ENCODE measurements at regions not wholly inside any gene's neighbourhood (a gene's known extent, or its start where the extent isn't known, plus 50 kb on each side); places are given as distances from the start of the nearest gene placed in this dataset.

DNA sequence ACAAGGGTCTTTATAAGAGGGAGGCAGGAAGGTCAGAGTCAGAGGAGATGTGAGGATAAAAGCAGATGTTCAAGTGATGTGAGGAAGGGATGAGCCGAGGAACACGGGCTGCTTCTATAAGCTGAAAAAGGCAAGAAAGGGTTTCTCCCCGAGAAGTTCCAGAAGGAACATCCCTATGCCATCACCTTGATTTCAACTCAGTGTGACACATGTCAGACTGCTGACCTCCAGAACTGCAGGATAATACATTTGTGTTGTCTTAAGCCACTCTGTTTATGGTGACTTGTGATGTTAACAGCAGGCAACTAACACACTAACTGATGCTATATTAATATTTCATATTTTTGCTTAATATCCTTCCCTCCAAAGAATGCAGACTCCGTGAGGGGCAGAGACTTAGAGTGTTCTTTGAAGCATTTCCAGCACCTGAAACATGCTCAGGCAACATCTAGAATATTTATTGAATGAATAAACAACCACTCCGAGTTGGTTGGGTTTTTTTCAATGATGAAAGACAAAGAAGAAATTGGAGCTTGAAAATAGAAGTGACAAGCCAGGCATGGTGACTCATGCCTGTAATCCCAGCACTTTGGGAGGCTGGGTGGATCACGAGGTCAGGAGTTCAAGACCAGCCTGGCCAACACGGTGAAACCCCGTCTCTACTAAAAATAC lies 77.6 kb upstream of the ADRA1B start:
- Histone ChIP-seq H3K36me3 (no peaks in the 10 kb centered on the region), H3K27me3 (peaks cover 11% of the 10 kb centered on the region), H3K9me3 (no peaks in the 10 kb centered on the region), H3K4me3 (ENCODE audit: low read depth in 1 of 2, low read length in 1 of 2) (no peak overlapping the region), H3K27ac (no peak overlapping the region), H3K4me1 (ENCODE audit: control insufficient read depth in 1 of 2, insufficient read depth in 1 of 2, low read depth in 1 of 2, low read length in 1 of 2) (no peaks in the 10 kb centered on the region)
- TF ChIP-seq, protein P1, sequence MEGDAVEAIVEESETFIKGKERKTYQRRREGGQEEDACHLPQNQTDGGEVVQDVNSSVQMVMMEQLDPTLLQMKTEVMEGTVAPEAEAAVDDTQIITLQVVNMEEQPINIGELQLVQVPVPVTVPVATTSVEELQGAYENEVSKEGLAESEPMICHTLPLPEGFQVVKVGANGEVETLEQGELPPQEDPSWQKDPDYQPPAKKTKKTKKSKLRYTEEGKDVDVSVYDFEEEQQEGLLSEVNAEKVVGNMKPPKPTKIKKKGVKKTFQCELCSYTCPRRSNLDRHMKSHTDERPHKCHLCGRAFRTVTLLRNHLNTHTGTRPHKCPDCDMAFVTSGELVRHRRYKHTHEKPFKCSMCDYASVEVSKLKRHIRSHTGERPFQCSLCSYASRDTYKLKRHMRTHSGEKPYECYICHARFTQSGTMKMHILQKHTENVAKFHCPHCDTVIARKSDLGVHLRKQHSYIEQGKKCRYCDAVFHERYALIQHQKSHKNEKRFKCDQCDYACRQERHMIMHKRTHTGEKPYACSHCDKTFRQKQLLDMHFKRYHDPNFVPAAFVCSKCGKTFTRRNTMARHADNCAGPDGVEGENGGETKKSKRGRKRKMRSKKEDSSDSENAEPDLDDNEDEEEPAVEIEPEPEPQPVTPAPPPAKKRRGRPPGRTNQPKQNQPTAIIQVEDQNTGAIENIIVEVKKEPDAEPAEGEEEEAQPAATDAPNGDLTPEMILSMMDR (IDR thresholded peaks at IDR 0.05), result no peak

DNA sequence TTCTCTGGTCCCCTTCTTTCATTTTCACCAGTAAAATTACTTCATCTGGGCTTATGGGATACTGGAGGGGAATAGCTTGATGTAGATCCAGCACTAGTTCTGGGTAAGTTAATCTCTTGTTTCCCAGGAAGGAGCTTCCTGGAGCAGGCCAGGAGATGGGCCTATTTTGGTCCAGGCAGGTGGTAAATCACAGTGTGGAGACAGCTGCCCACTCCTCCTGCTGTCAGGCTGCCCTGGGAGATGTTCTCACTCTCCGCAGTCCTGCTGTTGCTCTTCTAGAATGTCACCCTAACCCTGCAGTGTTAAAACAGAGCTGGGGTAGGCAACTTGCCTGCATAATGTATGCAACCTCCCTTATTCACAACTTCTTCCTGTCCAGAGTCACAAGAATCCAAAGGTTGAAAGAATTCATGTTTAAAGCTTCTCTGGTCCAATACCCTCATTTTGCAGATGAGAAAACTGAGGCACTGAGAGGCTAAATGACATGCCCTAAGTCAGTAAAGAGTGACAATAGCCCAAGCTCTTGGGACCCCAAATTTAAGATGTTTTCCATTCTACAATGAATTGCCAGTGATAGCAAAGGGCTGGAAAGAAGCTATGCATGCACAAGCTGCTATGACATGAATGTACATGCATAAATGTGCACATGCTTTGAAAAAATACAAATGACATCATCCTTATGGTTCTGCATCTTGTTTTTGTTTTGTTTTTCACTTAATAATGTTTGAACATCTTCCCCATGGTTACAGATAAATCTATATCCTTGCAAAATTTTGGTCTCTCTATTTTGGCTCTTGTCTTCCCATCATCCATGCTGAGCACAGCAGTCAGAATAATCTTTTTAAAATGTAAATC lies 71.8 kb upstream of the ADRA1B start:
- Histone ChIP-seq H3K36me3 (no peaks in the 10 kb centered on the region), H3K9me3 (no peaks in the 10 kb centered on the region), H3K4me1 (ENCODE audit: control insufficient read depth in 1 of 2, insufficient read depth in 1 of 2, low read depth in 1 of 2, low read length in 1 of 2) (no peaks in the 10 kb centered on the region), H3K4me3 (ENCODE audit: low read depth in 1 of 2, low read length in 1 of 2) (no peak overlapping the region), H3K27me3 (peaks cover 9% of the 10 kb centered on the region), H3K27ac (no peak overlapping the region)
- TF ChIP-seq, protein P1 (IDR thresholded peaks at IDR 0.05), result no peak

DNA sequence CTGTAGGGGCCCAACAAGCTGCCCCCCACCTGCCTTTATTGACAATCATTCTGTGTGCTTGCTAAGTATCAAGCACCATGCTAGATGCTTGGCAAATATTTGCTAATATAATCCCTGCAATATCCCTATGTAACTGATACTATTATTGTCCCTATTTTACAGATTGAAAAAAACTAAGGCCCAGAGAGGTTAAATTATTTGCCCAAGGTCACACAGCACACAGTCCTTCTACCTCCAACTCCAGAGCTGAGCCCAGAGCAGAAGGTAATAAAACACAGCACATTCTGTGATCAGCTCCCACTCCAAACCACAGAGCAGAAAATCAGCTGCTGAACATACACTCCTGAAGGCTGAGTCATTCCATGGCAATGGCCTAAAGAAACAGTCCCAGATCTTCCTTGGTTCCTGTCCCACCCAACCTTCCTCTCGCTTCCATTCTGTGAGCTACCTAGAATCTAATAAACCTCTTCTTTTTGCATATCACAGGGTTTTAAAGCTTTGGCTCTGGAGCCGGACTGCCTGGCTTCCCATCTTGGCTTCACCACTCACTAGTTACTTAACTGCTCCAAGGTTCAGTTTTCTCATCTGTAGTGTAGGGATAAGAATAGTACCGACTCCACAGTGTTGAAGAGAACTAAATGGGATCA lies 66.7 kb upstream of the ADRA1B start:
- TF ChIP-seq, protein P1 (IDR thresholded peaks at IDR 0.05), result no peak
- no peaks in the 10 kb centered on the region for H3K36me3 ChIP-seq
- no peak overlapping the region for H3K4me3 ChIP-seq (ENCODE audit: low read depth in 1 of 2, low read length in 1 of 2)
- no peaks in the 10 kb centered on the region for H3K4me1 ChIP-seq (ENCODE audit: control insufficient read depth in 1 of 2, insufficient read depth in 1 of 2, low read depth in 1 of 2, low read length in 1 of 2)
- peaks cover 6% of the 10 kb centered on the region for H3K27me3 ChIP-seq
- H3K27ac ChIP-seq, result no peak overlapping the region
- H3K9me3 ChIP-seq, result no peaks in the 10 kb centered on the region

DNA sequence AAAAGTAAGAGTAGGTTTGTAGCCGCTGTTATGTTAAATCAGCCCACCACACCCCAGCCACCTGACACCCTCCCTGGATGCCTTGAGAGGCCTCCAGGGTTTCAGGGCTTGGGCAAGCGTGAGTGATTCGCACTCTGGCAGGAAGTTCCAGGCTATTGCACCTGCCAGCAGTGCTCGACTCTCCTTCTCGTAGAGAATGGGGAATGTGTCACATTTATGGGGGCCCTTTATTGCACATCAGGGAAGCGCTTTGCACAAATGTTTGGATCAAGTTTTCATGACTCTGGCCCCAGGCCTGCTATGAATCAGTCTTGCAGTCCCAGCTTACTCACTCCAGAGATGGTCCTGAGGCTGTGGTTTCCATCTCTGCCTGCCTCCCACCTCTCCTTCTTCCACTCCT lies 66.1 kb upstream of the ADRA1B start:
- no peak overlapping the region for H3K27ac ChIP-seq
- H3K9me3 ChIP-seq, result no peaks in the 10 kb centered on the region
- no peak overlapping the region for H3K4me3 ChIP-seq (ENCODE audit: low read depth in 1 of 2, low read length in 1 of 2)
- peaks cover 10% of the 10 kb centered on the region for H3K27me3 ChIP-seq
- H3K36me3 ChIP-seq, result no peaks in the 10 kb centered on the region
- TF ChIP-seq, protein P1 (IDR thresholded peaks at IDR 0.05), result no peak
- H3K4me1 ChIP-seq (ENCODE audit: control insufficient read depth in 1 of 2, insufficient read depth in 1 of 2, low read depth in 1 of 2, low read length in 1 of 2), result no peaks in the 10 kb centered on the region

DNA sequence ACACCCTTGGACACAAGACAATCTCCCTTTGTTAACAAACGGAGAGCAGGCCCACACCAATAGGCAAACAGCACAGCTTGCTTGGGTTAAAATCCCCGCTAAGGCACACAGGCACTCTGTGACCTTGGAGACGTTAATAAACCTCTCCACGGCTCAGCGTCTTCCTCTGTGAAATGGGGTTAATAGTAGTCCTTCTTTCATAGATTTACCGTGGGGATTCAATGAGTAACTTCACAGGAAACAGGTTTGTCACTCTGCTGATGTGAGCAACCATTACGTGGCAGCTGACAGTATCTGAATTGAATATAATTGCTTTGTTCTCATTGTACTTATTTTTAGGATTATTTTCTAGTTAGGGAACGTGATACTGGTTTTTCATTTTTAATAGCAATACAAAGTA lies 65.2 kb upstream of the ADRA1B start:
- Histone ChIP-seq H3K27me3 (peaks cover 13% of the 10 kb centered on the region), H3K36me3 (no peaks in the 10 kb centered on the region), H3K9me3 (no peaks in the 10 kb centered on the region), H3K4me3 (ENCODE audit: low read depth in 1 of 2, low read length in 1 of 2) (no peak overlapping the region), H3K27ac (no peak overlapping the region), H3K4me1 (ENCODE audit: control insufficient read depth in 1 of 2, insufficient read depth in 1 of 2, low read depth in 1 of 2, low read length in 1 of 2) (no peaks in the 10 kb centered on the region)
- TF ChIP-seq, protein P1 (IDR thresholded peaks at IDR 0.05), result no peak
